HCT116 (cell line): ENCODE measurements at regions not wholly inside any gene's neighbourhood (a gene's known extent, or its start where the extent isn't known, plus 50 kb on each side); places are given as distances from the start of the nearest gene placed in this dataset.

Source experiments
- ATAC-seq: fragments of 200-7000 bp; cut with Tn5 transposase; 2 replicates; pipeline ENCODE4 v1.9.1; 2020; ENCODE audit warnings: mild to moderate bottlenecking, moderate library complexity
- BruUV-seq: library from RNA; stranded (reverse); fragments of 400-500 nt; replicated peaks from 2 replicates; lab custom pipeline; 2021; lab: Mats Ljungman, UMichigan
- CTCF ChIA-PET: fragments of 300-600 bp; sonication (Branson Sonifier 250); formaldehyde crosslinking; loops from one replicate; lab custom pipeline; 2021; ENCODE audit warnings: antibody characterized with exemption; lab: Charles Lee
- POLR2A ChIA-PET: fragments of 300-600, 350-600 bp; sonication (Branson Sonifier 250); formaldehyde crosslinking; loops from one replicate; lab custom pipeline; 2021; ENCODE audit warnings: antibody characterized with exemption; lab: Charles Lee
- RAD21 ChIA-PET, 2 experiments: fragments of 300-600 bp; sonication (Branson Sonifier 250); formaldehyde crosslinking; loops; one replicate each; lab custom pipeline; 2023; ENCODE audit warnings: low total read pairs in 2 of 2; ENCODE audit not compliant: uncharacterized antibody in 2 of 2, unreplicated experiment in 2 of 2, low non-redundant PET in 1 of 2; lab: Charles Lee
- DNase-seq: peaks from one replicate; pipeline ENCODE4 v3.0.0-alpha.2; 2010; ENCODE audit warnings: low read depth, low spot score
- H2AFZ ChIP-seq: fragments of 200-600 bp; shearing (Covaris generic), sonication (generic); 2 replicates; pipeline ENCODE4 v1.6.1; 2017; ENCODE audit warnings: low read depth, mixed run types, mixed read lengths, antibody characterized with exemption, low read length; ENCODE audit not compliant: poor library complexity, severe bottlenecking
- H3K27ac ChIP-seq: 2 replicates; pipeline ENCODE4 v1.5.1; 2012; ENCODE audit warnings: low read depth, low read length
- H3K27me3 ChIP-seq: fragments of 200-600 bp; sonication (generic); 2 replicates; pipeline ENCODE4 v1.6.1; 2016; ENCODE audit warnings: mixed run types, low read length, mixed read lengths; ENCODE audit not compliant: insufficient read depth
- H3K36me3 ChIP-seq, 2 experiments: fragments of 200-500 bp in 1 of 2; fragments of 200-600 bp in 1 of 2; sonication (Bioruptor generic) in 1 of 2; sonication (generic) in 1 of 2; 2 replicates each; pipeline versions ENCODE4 v1.5.1 to v1.6.1; 2014 to 2016; ENCODE audit warnings: low read length in 2 of 2, inconsistent platforms in 1 of 2, mixed read lengths in 1 of 2, mixed run types in 1 of 2; ENCODE audit not compliant: insufficient read depth in 2 of 2, control insufficient read depth in 1 of 2
- H3K4me1 ChIP-seq, 2 experiments: fragments of 200-600 bp in 1 of 2; sonication (generic) in 1 of 2; 2 replicates each; pipeline versions ENCODE4 v1.5.1 to v1.6.1; 2012 to 2017; ENCODE audit warnings: low read length in 2 of 2, inconsistent platforms in 1 of 2, mild to moderate bottlenecking in 1 of 2, mixed read lengths in 1 of 2, mixed run types in 1 of 2, moderate library complexity in 1 of 2; ENCODE audit not compliant: insufficient read depth in 2 of 2, control insufficient read depth in 1 of 2
- H3K4me2 ChIP-seq: fragments of 200-600 bp; sonication (generic); 2 replicates; pipeline ENCODE4 v1.6.1; 2017; ENCODE audit warnings: mixed run types, low read length, mixed read lengths
- H3K4me3 ChIP-seq, 2 experiments: fragments of 200-600 bp in 1 of 2; sonication (generic) in 1 of 2; replicated peaks in 1 of 2; 2 replicates each; pipeline ENCODE4 v1.5.1; 2011 to 2016; ENCODE audit warnings: low read length in 2 of 2, control low read depth in 1 of 2, low read depth in 1 of 2, mild to moderate bottlenecking in 1 of 2, mixed read lengths in 1 of 2, mixed run types in 1 of 2
- H3K79me2 ChIP-seq: fragments of 200-600 bp; sonication (generic); 2 replicates; pipeline ENCODE4 v1.6.1; 2017; ENCODE audit warnings: mild to moderate bottlenecking, mixed run types, low read length, moderate library complexity, mixed read lengths; ENCODE audit not compliant: insufficient read depth
- H3K9ac ChIP-seq: fragments of 200-600 bp; sonication (generic); 2 replicates; pipeline ENCODE4 v1.6.1; 2016; ENCODE audit warnings: low read length, mixed read lengths
- H3K9me2 ChIP-seq: fragments of 200-600 bp; sonication (generic), shearing (Covaris generic); 2 replicates; pipeline ENCODE4 v1.6.1; 2017; ENCODE audit warnings: mixed run types, mild to moderate bottlenecking, moderate library complexity; ENCODE audit not compliant: insufficient read depth
- H3K9me3 ChIP-seq, 2 experiments: fragments of 200-500 bp in 1 of 2; fragments of 200-600 bp in 1 of 2; sonication (Bioruptor generic) in 1 of 2; sonication (generic) in 1 of 2; 2 replicates each; pipeline ENCODE4 v1.6.1; 2014 to 2017; ENCODE audit warnings: low read length in 2 of 2, mixed read lengths in 2 of 2, inconsistent platforms in 1 of 2, low read depth in 1 of 2, mild to moderate bottlenecking in 1 of 2, mixed run types in 1 of 2, moderate library complexity in 1 of 2; ENCODE audit not compliant: control insufficient read depth in 1 of 2, insufficient read depth in 1 of 2
- H4K20me1 ChIP-seq: fragments of 200-600 bp; sonication (generic), shearing (Covaris generic); 2 replicates; pipeline ENCODE4 v1.6.1; 2017; ENCODE audit warnings: mixed run types, mild to moderate bottlenecking, moderate library complexity; ENCODE audit not compliant: insufficient read depth
- CBX3 ChIP-seq: IDR thresholded peaks from 2 replicates; pipeline ENCODE4 v1.6.1; 2012; ENCODE audit warnings: low read depth
- CEBPB ChIP-seq: IDR thresholded peaks from 2 replicates; pipeline ENCODE4 v1.6.1; 2012; ENCODE audit warnings: low read depth
- ELF1 ChIP-seq: IDR thresholded peaks from 2 replicates; pipeline ENCODE4 v1.6.1; 2012; ENCODE audit warnings: low read depth, borderline replicate concordance
- EZH2phosphoT487 ChIP-seq: fragments of 200-600 bp; IDR thresholded peaks from 2 replicates; pipeline ENCODE4 v1.6.1; 2018; ENCODE audit warnings: antibody characterized with exemption, borderline replicate concordance
- JUND ChIP-seq: IDR thresholded peaks from 2 replicates; pipeline ENCODE4 v1.6.1; 2012
- POLR2A ChIP-seq: IDR thresholded peaks from 2 replicates; pipeline ENCODE4 v1.7.0; 2011; ENCODE audit warnings: borderline replicate concordance; ENCODE audit not compliant: insufficient read depth, insufficient read length; ENCODE audit errors: extremely low read depth
- RAD21 ChIP-seq: IDR thresholded peaks from 2 replicates; pipeline ENCODE4 v1.6.1; 2012; ENCODE audit warnings: low read depth, mild to moderate bottlenecking
- SP1 ChIP-seq: IDR thresholded peaks from 2 replicates; pipeline ENCODE4 v1.6.1; 2012; ENCODE audit warnings: low read depth
- SRF ChIP-seq: IDR thresholded peaks from 2 replicates; pipeline ENCODE4 v1.6.1; 2012; ENCODE audit warnings: low read depth
- TCF7L2 ChIP-seq: IDR thresholded peaks from 2 replicates; pipeline ENCODE4 v1.7.0; 2011; ENCODE audit warnings: borderline replicate concordance, inconsistent platforms; ENCODE audit not compliant: insufficient read depth, insufficient read length; ENCODE audit errors: extremely low read depth
- intact Hi-C: fragments of 100-400 bp; cut with micrococcal nuclease; formaldehyde crosslinking; loops from 2 replicates; pipeline ENCODE4 v1.10.0; 2022
- TF ChIP-seq, protein P1 (sequence below), 3 experiments: fragments of 200-600 bp in 1 of 3; sonication (generic) in 1 of 3; IDR thresholded peaks in 2 of 3; conservative IDR thresholded peaks in 1 of 3; 2 replicates each; pipeline ENCODE4 v1.5.1; 2012 to 2017; ENCODE audit warnings: low read depth in 2 of 3, low read length in 2 of 3, antibody characterized with exemption in 1 of 3, borderline replicate concordance in 1 of 3, control low read depth in 1 of 3, mild to moderate bottlenecking in 1 of 3, mixed read lengths in 1 of 3, mixed run types in 1 of 3, moderate library complexity in 1 of 3; ENCODE audit not compliant: insufficient read depth in 1 of 3
- TF ChIP-seq, protein P2 (sequence below): IDR thresholded peaks from 2 replicates; pipeline ENCODE4 v1.6.1; 2012

GRCh38 chr11:97607291-97608000, 1217.6 kb downstream of the JRKL start:
- CTCF ChIA-PET: no interaction called here
- no TSS peak for BruUV-seq
- no peak overlapping the region for H2AFZ ChIP-seq
- no peak overlapping the region for H3K9ac ChIP-seq
- no peaks in the 10 kb centered on the region for H3K4me1 ChIP-seq
- H4K20me1 ChIP-seq: no peaks in the 10 kb centered on the region
- H3K4me2 ChIP-seq: no peak overlapping the region
- no peaks in the 10 kb centered on the region for H3K9me2 ChIP-seq
- intact Hi-C loops: no loop called here
- no peaks in the 10 kb centered on the region for H3K36me3 ChIP-seq
- H3K9me3 ChIP-seq: peaks cover 0 to 5% of the 10 kb centered on the region in 2 experiments; a peak in 1 of 4 replicates
- no peaks in the 10 kb centered on the region for H3K27me3 ChIP-seq
- POLR2A ChIA-PET: no interaction called here
- DNase-seq: no peak
- H3K79me2 ChIP-seq: no peaks in the 10 kb centered on the region
- no peak overlapping the region for H3K4me3 ChIP-seq
- RAD21 ChIA-PET: no interaction called here
- no peak for TF ChIP-seq SP1
- no peak for TF ChIP-seq EZH2phosphoT487
- TF ChIP-seq CEBPB: no peak
- TF ChIP-seq ELF1: no peak
- TF ChIP-seq, protein P1, sequence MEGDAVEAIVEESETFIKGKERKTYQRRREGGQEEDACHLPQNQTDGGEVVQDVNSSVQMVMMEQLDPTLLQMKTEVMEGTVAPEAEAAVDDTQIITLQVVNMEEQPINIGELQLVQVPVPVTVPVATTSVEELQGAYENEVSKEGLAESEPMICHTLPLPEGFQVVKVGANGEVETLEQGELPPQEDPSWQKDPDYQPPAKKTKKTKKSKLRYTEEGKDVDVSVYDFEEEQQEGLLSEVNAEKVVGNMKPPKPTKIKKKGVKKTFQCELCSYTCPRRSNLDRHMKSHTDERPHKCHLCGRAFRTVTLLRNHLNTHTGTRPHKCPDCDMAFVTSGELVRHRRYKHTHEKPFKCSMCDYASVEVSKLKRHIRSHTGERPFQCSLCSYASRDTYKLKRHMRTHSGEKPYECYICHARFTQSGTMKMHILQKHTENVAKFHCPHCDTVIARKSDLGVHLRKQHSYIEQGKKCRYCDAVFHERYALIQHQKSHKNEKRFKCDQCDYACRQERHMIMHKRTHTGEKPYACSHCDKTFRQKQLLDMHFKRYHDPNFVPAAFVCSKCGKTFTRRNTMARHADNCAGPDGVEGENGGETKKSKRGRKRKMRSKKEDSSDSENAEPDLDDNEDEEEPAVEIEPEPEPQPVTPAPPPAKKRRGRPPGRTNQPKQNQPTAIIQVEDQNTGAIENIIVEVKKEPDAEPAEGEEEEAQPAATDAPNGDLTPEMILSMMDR (IDR thresholded peaks at IDR 0.05 in 2 of 3, conservative IDR thresholded peaks at IDR 0.05 in 1 of 3; ENCODE audit: borderline replicate concordance in 1 of 3, insufficient read depth in 1 of 3, low read depth in 2 of 3, low read length in 2 of 3): no peak
- TF ChIP-seq POLR2A: no peak
- no peak for ATAC-seq
- H3K27ac ChIP-seq: no peak overlapping the region

- RAD21 ChIA-PET: no interaction called here
- no peaks in the 10 kb centered on the region for H3K79me2 ChIP-seq
- DNase-seq (no peak), ATAC-seq (no peak)
- no peaks in the 10 kb centered on the region for H3K27me3 ChIP-seq
- CTCF ChIA-PET: no interaction called here
- H3K36me3 ChIP-seq: no peaks in the 10 kb centered on the region
- no TSS peak for BruUV-seq
- TF ChIP-seq SRF (no peak), TCF7L2 (no peak), CEBPB (no peak), CBX3 (no peak), SP1 (no peak), JUND (no peak), RAD21 (no peak), ELF1 (no peak), EZH2phosphoT487 (no peak)
- TF ChIP-seq, protein P2, sequence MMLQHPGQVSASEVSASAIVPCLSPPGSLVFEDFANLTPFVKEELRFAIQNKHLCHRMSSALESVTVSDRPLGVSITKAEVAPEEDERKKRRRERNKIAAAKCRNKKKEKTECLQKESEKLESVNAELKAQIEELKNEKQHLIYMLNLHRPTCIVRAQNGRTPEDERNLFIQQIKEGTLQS: no peak
- POLR2A ChIA-PET: no interaction called here
- H4K20me1 ChIP-seq: no peaks in the 10 kb centered on the region
- no peak overlapping the region for H3K4me3 ChIP-seq
- H2AFZ ChIP-seq: no peak overlapping the region
- H3K27ac ChIP-seq: no peak overlapping the region
- peaks cover 5 to 7% of the 10 kb centered on the region in 2 experiments; a peak in 3 of 4 replicates for H3K9me3 ChIP-seq
- H3K4me1 ChIP-seq: no peaks in the 10 kb centered on the region
- no peak overlapping the region for H3K4me2 ChIP-seq
- intact Hi-C loops: no loop called here
- H3K9ac ChIP-seq: no peak overlapping the region
- no peaks in the 10 kb centered on the region for H3K9me2 ChIP-seq
Measured at GRCh38 chr11:97610000-97610399, 1220.2 kb downstream of the JRKL start.
